NK-92 treated with Interleukin-12 subunit alpha and Interleukin-12 subunit beta, amount 100 ng/mL, for 24 hours (cell line): ENCODE measurements at regions not wholly inside any gene's neighbourhood (a gene's known extent, or its start where the extent isn't known, plus 50 kb on each side); places are given as distances from the start of the nearest gene placed in this dataset.

Experiments
- DNase-seq: peaks from one replicate; lab custom pipeline; 2025; lab: John Stamatoyannopoulos, UW

DNA sequence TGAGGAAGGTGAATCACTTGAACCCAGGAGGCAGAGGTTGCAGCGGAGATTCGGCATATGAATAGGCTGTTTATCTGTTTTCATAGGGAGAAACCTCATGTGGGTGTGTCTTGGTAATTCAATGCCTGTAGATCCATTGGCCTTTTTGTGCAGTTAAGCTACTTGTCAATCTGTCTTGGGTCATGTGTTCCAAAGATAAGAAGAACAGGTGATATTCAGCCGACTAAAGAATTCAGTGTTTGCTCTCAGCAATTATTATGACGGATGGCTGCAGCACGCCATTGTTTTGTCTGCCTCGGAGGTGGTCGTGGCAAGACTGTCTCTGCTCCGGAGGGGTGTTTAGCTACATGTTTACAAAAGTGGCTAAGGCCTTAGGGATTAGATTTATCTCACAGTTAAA lies 573.0 kb upstream of the PCDH9 start:
- no peak for DNase-seq

DNA sequence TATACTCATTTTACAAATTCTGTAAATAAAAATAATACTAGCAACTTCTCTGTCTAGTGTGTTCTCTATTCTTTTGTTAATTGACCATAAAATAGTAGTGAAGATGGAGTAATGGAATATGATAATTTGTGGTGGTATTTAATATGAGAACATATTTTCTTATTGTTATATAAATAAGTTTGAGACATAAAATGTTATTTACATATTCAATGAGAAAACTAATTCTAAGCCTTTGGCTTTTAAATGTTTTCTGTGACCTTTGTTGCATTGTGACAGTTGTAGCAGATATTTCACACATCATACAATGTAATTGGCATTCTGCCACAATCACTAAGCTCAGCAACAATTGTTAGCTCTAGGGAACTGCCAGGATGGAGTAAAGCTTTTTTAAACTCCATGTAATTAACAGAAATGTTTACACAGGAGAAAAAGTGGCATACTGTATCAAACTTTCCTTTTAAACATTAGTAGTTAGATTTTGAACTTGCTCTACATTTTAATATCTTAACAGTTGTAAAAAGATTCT lies 562.1 kb upstream of the PCDH9 start:
- no peak for DNase-seq

- no peak for DNase-seq
Measured at GRCh38 chr13:67791047-67791446, 560.9 kb upstream of the PCDH9 start.

- no peak for DNase-seq
Measured at GRCh38 chr13:67776151-67776550, 546.0 kb upstream of the PCDH9 start.

DNA sequence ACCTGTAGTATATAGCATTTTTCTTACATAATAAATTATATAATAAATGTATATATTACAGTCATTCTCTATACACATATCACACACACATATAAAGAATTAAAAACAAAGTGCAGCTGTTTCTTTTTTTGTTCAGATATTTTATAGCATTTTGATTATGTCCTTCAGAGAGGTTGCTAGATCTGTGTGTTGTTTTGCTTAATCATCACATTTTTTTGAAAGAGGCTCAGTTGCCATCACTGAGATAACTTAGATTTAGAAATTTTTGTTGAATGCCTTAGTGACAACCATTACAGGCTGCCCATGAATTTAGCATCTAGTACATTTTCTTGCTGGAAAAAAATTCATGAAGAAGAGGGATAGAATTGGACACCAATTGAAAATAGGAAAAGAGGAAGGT lies 545.2 kb upstream of the PCDH9 start:
- DNase-seq, result no peak

DNA sequence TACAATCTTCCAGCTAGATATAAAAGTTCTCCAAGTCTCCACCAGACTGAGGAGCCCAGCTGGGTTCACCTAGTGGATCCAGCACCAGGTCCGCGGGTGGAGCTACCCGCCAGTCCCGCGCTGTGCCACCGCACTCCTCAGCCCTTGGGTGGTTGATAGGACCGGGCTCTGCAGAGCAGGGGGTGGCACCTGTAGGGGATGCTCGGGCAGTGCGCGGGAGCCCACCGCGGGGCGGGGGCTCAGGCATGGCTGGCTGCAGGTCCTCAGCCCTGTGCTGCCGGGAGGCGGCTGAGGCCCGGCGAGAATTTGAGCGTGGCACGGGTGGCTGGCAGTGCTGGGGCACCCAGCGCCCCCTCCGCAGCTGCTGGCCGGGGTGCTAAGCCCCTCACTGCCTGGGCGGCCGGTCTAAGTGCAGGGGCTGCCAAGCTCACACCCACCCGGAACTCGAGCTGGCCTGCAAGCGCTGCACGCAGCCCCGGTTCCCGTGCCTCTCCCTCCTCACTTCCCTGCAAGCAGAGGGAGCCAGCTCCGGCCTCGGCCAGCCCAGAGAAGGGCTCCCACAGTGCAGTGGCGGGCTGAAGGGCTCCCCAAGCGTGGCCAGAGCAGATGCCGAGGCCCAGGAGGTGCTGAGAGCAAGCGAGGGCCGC lies 542.8 kb upstream of the PCDH9 start:
- no peak for DNase-seq

GRCh38 chr13:67771106-67771505 lies 541.0 kb upstream of the PCDH9 start:
- no peak for DNase-seq

GRCh38 chr13:67769987-67770341 lies 539.8 kb upstream of the PCDH9 start:
- DNase-seq, result no peak

GRCh38 chr13:67769063-67769986 lies 539.2 kb upstream of the PCDH9 start:
- no peak for DNase-seq

DNA sequence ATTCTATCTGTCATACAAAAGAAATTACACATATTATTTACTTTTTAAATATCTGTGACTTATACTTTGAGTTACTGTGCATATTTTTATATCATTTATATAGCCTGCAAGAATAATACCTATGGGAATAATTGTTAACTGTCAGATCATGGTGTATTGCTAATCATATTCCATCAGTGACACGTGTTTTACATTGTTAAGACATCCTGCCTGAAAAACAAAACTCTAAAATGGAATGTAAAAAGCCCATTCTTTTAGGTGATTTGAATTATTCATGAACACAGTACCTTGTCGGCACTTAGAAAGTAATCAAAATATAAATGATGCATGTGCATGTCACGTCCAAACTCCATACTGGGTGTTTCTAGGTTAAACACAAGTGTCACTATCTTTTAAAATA lies 533.8 kb upstream of the PCDH9 start:
- no peak for DNase-seq

GRCh38 chr13:67763384-67763783 lies 533.2 kb upstream of the PCDH9 start:
- no peak for DNase-seq

- no peak for DNase-seq
Measured at GRCh38 chr13:67758975-67759374, 528.8 kb upstream of the PCDH9 start.

GRCh38 chr13:67754012-67754411 lies 523.9 kb upstream of the PCDH9 start:
- DNase-seq, result no peak

DNA sequence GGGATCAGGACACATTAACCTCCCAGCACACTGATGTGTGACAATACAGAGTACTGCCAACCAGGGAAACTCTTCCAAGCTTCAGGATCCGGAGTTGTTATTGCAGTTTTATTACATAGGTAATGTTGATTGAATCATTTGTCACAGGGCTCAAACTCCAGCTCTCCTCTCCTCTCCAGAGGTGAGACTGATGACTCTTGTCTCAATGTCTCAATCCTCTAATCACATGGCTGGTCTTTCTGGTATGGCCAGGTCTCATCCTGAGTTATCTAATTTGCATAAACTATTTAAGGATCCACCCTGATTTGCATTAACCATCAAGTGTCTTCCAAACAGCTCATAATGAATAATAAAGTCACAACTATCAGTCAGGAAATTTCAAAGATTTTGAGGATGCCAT lies 522.6 kb upstream of the PCDH9 start:
- no peak for DNase-seq

- DNase-seq, result no peak
Measured at GRCh38 chr13:67742478-67742877, 512.3 kb upstream of the PCDH9 start.

- DNase-seq, result no peak
Measured at GRCh38 chr13:67740871-67741535, 510.9 kb upstream of the PCDH9 start.

DNA sequence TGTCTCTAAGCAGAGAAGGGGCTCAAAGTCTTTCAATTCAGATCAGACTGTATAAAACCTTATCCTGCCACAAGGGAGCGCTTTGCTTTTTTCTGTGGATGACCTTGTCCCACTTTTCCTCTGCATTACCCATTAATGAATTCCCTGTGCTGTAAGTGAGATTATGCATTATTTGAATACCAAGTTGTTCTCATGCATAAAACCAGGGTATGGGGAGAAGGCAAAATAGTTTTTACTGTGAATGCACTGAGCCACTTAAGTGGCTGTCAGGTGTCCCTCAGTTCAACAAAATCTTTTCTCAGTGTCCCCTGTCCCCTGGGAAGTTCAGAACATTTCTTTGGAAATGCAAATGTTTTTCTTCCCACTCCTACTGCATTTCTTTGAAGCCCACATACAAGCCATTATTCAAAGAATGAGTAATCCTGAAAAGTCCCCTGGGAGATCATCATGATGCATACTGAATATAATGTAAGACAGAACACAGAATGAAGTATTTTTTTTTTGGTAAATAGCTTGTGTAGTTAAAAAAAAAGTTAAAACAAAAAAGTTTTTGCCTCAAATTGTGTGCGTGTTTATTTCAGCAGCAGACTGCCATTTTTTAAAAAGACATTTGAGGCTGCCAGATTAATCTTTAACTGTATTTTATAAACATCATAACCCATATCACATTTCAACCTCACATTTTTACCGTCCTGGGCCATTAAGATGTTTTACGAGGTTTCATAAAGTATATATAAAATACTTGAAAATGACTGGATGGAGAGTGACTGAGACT lies 506.7 kb upstream of the PCDH9 start:
- no peak for DNase-seq

GRCh38 chr13:67735651-67736050 lies 505.5 kb upstream of the PCDH9 start:
- no peak for DNase-seq

- DNase-seq, result no peak
Measured at GRCh38 chr13:67726979-67727378, 496.8 kb upstream of the PCDH9 start.

- DNase-seq, result no peak
Measured at GRCh38 chr13:67725999-67726398, 495.9 kb upstream of the PCDH9 start.

DNA sequence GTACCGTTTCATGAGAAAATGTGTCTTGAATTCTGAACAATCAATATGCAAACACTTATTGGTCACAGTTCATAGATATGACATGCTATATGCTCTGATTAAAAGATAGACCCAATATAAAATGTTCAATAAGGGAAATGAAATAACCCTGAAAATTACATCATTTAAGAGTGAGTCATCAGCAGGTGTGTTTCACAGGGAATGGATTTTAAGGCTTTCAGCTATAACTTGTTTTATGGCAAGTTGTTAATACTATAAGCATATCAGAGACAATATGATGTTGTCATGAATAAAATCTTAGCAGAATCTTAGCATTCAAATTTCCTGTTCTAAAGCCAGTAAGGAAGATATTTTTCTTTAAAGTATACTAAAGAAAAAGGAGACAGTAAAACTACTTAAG lies 483.4 kb upstream of the PCDH9 start:
- no peak for DNase-seq

DNA sequence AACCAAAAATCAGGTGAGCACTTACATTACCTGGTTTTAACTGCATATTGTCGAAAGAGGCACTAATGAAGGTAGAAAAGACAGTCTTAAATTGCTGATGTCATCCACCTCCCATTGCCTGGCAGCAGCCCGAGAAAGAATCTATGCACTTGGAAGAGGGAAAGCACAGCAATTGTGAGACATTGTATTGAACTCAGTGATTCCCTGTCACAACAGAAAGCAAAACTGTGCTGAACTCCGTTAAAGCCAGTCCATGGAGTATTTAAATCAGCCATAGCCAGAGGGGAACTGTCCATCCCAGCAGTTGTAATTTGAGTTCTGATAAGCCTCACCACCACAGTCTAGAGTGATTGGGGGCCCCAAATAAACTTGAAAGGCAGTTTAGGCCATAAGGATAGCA lies 466.6 kb upstream of the PCDH9 start:
- no peak for DNase-seq
